K562 (cell line): ENCODE measurements at regions not wholly inside any gene's neighbourhood (a gene's known extent, or its start where the extent isn't known, plus 50 kb on each side); places are given as distances from the start of the nearest gene placed in this dataset.

ENCODE experiments used
- ATAC-seq: fragments of 200-7000 bp; cut with Tn5 transposase; 3 replicates; pipeline ENCODE4 v1.9.1; 2020; ENCODE audit warnings: moderate library complexity
- BruUV-seq: library from RNA; stranded (reverse); fragments of 400-500 nt; replicated peaks from 2 replicates; lab custom pipeline; 2021; lab: Mats Ljungman, UMichigan
- CTCF ChIA-PET: fragments of 300-600 bp; formaldehyde crosslinking; extraction: SDS; loops from one replicate; lab custom pipeline; 2021; ENCODE audit warnings: low intra/inter-chr PET ratio; lab: Yijun Ruan, JAX
- POLR2A ChIA-PET: fragments of 300-600, 350-650 bp; sonication (Branson Sonifier 250); formaldehyde crosslinking; extraction: SDS; loops from one replicate; lab custom pipeline; 2021; ENCODE audit warnings: antibody characterized with exemption, inconsistent platforms; lab: Yijun Ruan, JAX
- DNase-seq, 4 experiments: peaks; one replicate each; pipeline versions ENCODE4 v3.0.0 to v3.0.0-alpha.2; 2011 to 2018; ENCODE audit warnings: low spot score in 3 of 4, mixed read lengths in 3 of 4; ENCODE audit errors: extremely low read depth in 1 of 4
- FAIRE-seq: peaks from 2 replicates; lab custom pipeline; 2011; peaks lifted over from hg19 to GRCh38; lab: Jason Lieb, UNC
- H2AFZ ChIP-seq: 2 replicates; pipeline ENCODE4 v1.6.0; 2011; ENCODE audit warnings: low read depth, low read length, control low read depth, inconsistent platforms
- H3K27ac ChIP-seq: fragments of 200-600 bp; 3 replicates; pipeline ENCODE4 v1.8.0; 2011; ENCODE audit warnings: low read depth, mild to moderate bottlenecking, control low read depth, inconsistent platforms, low read length, moderate library complexity, mixed read lengths; ENCODE audit errors: extremely low read depth
- H3K27me3 ChIP-seq, 2 experiments: fragments of 300-600 bp in 1 of 2; 2 replicates in 1 of 2; 3 replicates in 1 of 2; pipeline versions ENCODE4 v1.6.0 to v1.8.0; 2011; ENCODE audit warnings: inconsistent platforms in 2 of 2, low read length in 2 of 2, mild to moderate bottlenecking in 1 of 2, mixed read lengths in 1 of 2, moderate library complexity in 1 of 2; ENCODE audit not compliant: control insufficient read depth in 2 of 2, insufficient read depth in 2 of 2
- H3K36me3 ChIP-seq: fragments of 300-600 bp; 3 replicates; pipeline ENCODE4 v1.8.0; 2011; ENCODE audit warnings: mild to moderate bottlenecking, low read length, inconsistent platforms; ENCODE audit not compliant: control insufficient read depth, insufficient read depth
- H3K4me1 ChIP-seq, 2 experiments: fragments of 200-600 bp in 1 of 2; replicated peaks in 1 of 2; 2 replicates in 1 of 2; 3 replicates in 1 of 2; pipeline versions ENCODE4 v1.5.1 to v1.8.0; 2011; ENCODE audit warnings: inconsistent platforms in 2 of 2, low read length in 2 of 2, mild to moderate bottlenecking in 1 of 2, mixed read lengths in 1 of 2, moderate library complexity in 1 of 2; ENCODE audit not compliant: control insufficient read depth in 2 of 2, insufficient read depth in 2 of 2
- H3K4me2 ChIP-seq: 2 replicates; pipeline ENCODE4 v1.6.1; 2011; ENCODE audit warnings: low read length, control low read depth, inconsistent platforms, mixed read lengths; ENCODE audit not compliant: insufficient read depth
- H3K4me3 ChIP-seq: fragments of 200-600 bp; sonication (generic), shearing (Covaris generic); 2 replicates; pipeline ENCODE4 v1.5.1; 2016; ENCODE audit warnings: control low read depth, inconsistent platforms
- H3K79me2 ChIP-seq: fragments of 200-600 bp; 3 replicates; pipeline ENCODE4 v1.8.0; 2011; ENCODE audit warnings: low read length, inconsistent platforms; ENCODE audit not compliant: control insufficient read depth, insufficient read depth
- H3K9ac ChIP-seq, 2 experiments: 2 replicates each; pipeline versions ENCODE4 v1.6.0 to v1.6.1; 2011; ENCODE audit warnings: low read depth in 2 of 2, low read length in 2 of 2, control low read depth in 1 of 2, inconsistent platforms in 1 of 2, mild to moderate bottlenecking in 1 of 2, mixed read lengths in 1 of 2; ENCODE audit not compliant: insufficient read depth in 1 of 2
- H3K9me1 ChIP-seq: one replicate; pipeline ENCODE4 v1.6.0; 2011; ENCODE audit warnings: inconsistent platforms, mild to moderate bottlenecking, low read length, moderate library complexity; ENCODE audit not compliant: control insufficient read depth, insufficient read depth
- H3K9me3 ChIP-seq: replicated peaks from 2 replicates; pipeline ENCODE4 v1.5.1; 2011; ENCODE audit warnings: low read depth, low read length, inconsistent platforms; ENCODE audit not compliant: control insufficient read depth, insufficient read depth
- H4K20me1 ChIP-seq: replicated peaks from 2 replicates; pipeline ENCODE4 v1.6.1; 2011; ENCODE audit warnings: low read length, inconsistent platforms, mixed read lengths; ENCODE audit not compliant: control insufficient read depth, insufficient read depth
- HDGF ChIP-seq: fragments of 450-650 bp; IDR thresholded peaks from 2 replicates; pipeline ENCODE4 v1.6.1; 2016
- HNRNPK ChIP-seq: fragments of 200-400 bp; formaldehyde crosslinking; IDR thresholded peaks from one replicate; pipeline ENCODE4 v1.6.1; 2018; ENCODE audit warnings: mild to moderate bottlenecking, low read depth, low read length; ENCODE audit not compliant: poor library complexity, severe bottlenecking
- HNRNPL ChIP-seq: fragments of 200-400 bp; formaldehyde crosslinking; IDR thresholded peaks from 2 replicates; pipeline ENCODE4 v1.6.1; 2017; ENCODE audit warnings: low read depth, mild to moderate bottlenecking, low read length
- NBN ChIP-seq: fragments of 450-650 bp; IDR thresholded peaks from 2 replicates; pipeline ENCODE4 v1.6.1; 2016; ENCODE audit warnings: low read depth, mild to moderate bottlenecking
- RAD51 ChIP-seq: fragments of 450-650 bp; IDR thresholded peaks from 2 replicates; pipeline ENCODE4 v1.7.1; 2016; ENCODE audit warnings: low read depth, mild to moderate bottlenecking, borderline replicate concordance
- SAFB2 ChIP-seq: fragments of 200-400 bp; formaldehyde crosslinking; IDR thresholded peaks from 2 replicates; pipeline ENCODE4 v1.6.1; 2018; ENCODE audit warnings: borderline replicate concordance, low read length, low read depth, moderate library complexity; ENCODE audit not compliant: severe bottlenecking
- SREBF1 ChIP-seq: fragments of 150-350 bp; IDR thresholded peaks from 2 replicates; pipeline ENCODE4 v1.6.1; 2014; ENCODE audit warnings: antibody characterized with exemption, low read depth, low read length, borderline replicate concordance
- STAT5B ChIP-seq: fragments of 250-450 bp; sonication (Bioruptor Pico); IDR thresholded peaks from 2 replicates; pipeline ENCODE4 v1.8.0; 2021; ENCODE audit warnings: mild to moderate bottlenecking, inconsistent platforms
- TCFL5 ChIP-seq: fragments of 250-450 bp; sonication (Bioruptor Pico); conservative IDR thresholded peaks from 2 replicates; pipeline ENCODE4 v1.6.1; 2021; ENCODE audit warnings: mild to moderate bottlenecking, moderate library complexity, matching md5 sums
- ZFP1 ChIP-seq: fragments of 450-650 bp; formaldehyde crosslinking; IDR thresholded peaks from 2 replicates; pipeline ENCODE4 v1.4.0; 2020; ENCODE audit warnings: mild to moderate bottlenecking, mixed read lengths
- ZFP30 ChIP-seq: fragments of 250-450 bp; sonication (Bioruptor Pico); IDR thresholded peaks from 2 replicates; pipeline ENCODE4 v1.8.0; 2022; ENCODE audit warnings: moderate library complexity, mild to moderate bottlenecking, inconsistent platforms, borderline replicate concordance
- ZNF57 ChIP-seq: fragments of 450-650 bp; formaldehyde crosslinking; IDR thresholded peaks from 2 replicates; pipeline ENCODE4 v1.4.0; 2020; ENCODE audit warnings: mild to moderate bottlenecking, moderate library complexity
- WGBS: fragments of 100-300 bp; shearing (Covaris generic); methylation state at CpG from one replicate; pipeline ENCODE4 v1.1.6; 2016; ENCODE audit warnings: low coverage, mixed read lengths; ENCODE audit not compliant: insufficient coverage; ENCODE audit errors: missing lambda C conversion rate; 5-methylcytosine and 5-hydroxymethylcytosine counted together
- in situ Hi-C: fragments of 300-500 bp; cut with MboI; formaldehyde crosslinking; loops from 4 replicates; pipeline ENCODE4 v1.15.0; 2018; ENCODE audit warnings: inconsistent platforms, mixed read lengths
- intact Hi-C: fragments of 100-400 bp; cut with micrococcal nuclease; formaldehyde crosslinking; loops from 2 replicates; pipeline ENCODE4 v1.14.2; 2022
- TF ChIP-seq, protein P1 (sequence below), 2 experiments: fragments of 450-650 bp; IDR thresholded peaks; 2 replicates each; pipeline ENCODE4 v1.6.1; 2018; ENCODE audit warnings: mild to moderate bottlenecking in 2 of 2, low read depth in 1 of 2; ENCODE audit not compliant: partially characterized antibody in 2 of 2

DNA sequence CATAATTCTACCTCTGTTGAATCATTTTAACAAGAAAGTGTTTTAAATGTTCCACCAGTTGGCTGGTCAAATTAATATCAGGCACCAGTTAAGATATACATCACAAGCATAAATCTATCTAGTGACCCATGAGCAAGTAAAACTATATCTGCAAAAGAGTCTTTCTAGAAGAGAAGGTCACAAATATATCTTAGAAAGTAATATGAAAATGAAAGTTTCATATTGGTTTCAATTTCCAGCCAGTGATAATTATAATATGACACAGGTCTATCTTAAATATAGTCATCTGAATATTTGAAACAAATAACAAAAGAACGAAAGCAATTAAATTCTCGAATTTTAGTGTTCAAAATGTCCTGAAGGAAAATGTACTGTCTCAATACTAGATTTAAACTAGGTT is 282.5 kb upstream of the KYNU start:
- intact Hi-C loops, result no loop called here
- FAIRE-seq, result no peak
- Histone ChIP-seq H3K79me2 (no peaks in the 10 kb centered on the region), H3K9me3 (peaks cover 1% of the 10 kb centered on the region; the same call in 1 of the 2 replicates), H4K20me1 (no peaks in the 10 kb centered on the region), H3K27me3 (no peaks in the 10 kb centered on the region), H3K9me1 (no peaks in the 10 kb centered on the region)
- CTCF ChIA-PET, result no interaction called here
- TF ChIP-seq NBN, result no peak
- no peak for TF ChIP-seq SREBF1
- TF ChIP-seq RAD51, result no peak
- TF ChIP-seq STAT5B (CRISPR knock-in tag), result no peak
- TF ChIP-seq, all 486 proteins: peak for 0
- no peak overlapping the region for H2AFZ ChIP-seq
- H3K9ac ChIP-seq, result no peak overlapping the region
- H3K4me1 ChIP-seq, result no peaks in the 10 kb centered on the region
- no peak overlapping the region for H3K27ac ChIP-seq
- ATAC-seq (no peak), DNase-seq (no peak)
- BruUV-seq, result no TSS peak
- in situ Hi-C loops, result no loop called here
- POLR2A ChIA-PET, result no interaction called here
- no peak overlapping the region for H3K4me3 ChIP-seq
- 0% methylated on average over 2 of the region's 2 CpGs for WGBS
- no peaks in the 10 kb centered on the region for H3K36me3 ChIP-seq
- H3K4me2 ChIP-seq, result no peak overlapping the region

DNA sequence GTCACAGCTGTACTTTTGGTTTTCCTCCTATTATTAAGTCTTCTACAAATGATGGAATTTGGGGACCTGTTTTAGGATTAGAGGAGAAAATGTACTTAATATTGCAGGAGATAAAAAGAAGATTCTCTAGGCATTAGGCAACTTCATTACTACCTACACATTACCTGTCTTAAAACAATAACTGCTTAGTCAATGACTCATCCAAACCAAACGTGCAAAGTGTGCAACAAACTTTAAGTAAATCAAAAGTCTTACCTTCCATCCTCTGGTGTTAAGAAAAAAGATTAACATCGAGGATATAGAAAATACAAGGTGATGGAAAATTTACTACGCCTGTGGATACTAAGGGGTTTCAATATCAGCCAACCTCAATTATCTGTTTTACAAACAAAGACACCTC is 285.3 kb upstream of the KYNU start:
- ChIA-PET CTCF (no interaction called here), POLR2A (no interaction called here)
- ATAC-seq (no peak), FAIRE-seq (no peak), DNase-seq (no peak)
- H3K9ac ChIP-seq, result no peak overlapping the region
- H3K27ac ChIP-seq, result no peak overlapping the region
- H3K36me3 ChIP-seq, result no peaks in the 10 kb centered on the region
- no peak overlapping the region for H2AFZ ChIP-seq
- in situ Hi-C loops, result no loop called here
- H3K4me2 ChIP-seq, result no peak overlapping the region
- intact Hi-C loops, result no loop called here
- H3K4me1 ChIP-seq, result no peaks in the 10 kb centered on the region
- no TSS peak for BruUV-seq
- WGBS, result 0% methylated on average over 3 of the region's 3 CpGs
- H3K4me3 ChIP-seq, result no peak overlapping the region
- H3K79me2 ChIP-seq, result no peaks in the 10 kb centered on the region
- H3K27me3 ChIP-seq, result no peaks in the 10 kb centered on the region
- H4K20me1 ChIP-seq, result no peaks in the 10 kb centered on the region
- H3K9me1 ChIP-seq, result no peaks in the 10 kb centered on the region
- H3K9me3 ChIP-seq, result peaks cover 2% of the 10 kb centered on the region; the same call in 1 of the 2 replicates
- TF ChIP-seq ZNF57 (no peak), HDGF (no peak), ZFP30 (CRISPR knock-in tag) (no peak), ZFP1 (CRISPR knock-in tag) (no peak), HNRNPK (no peak), HNRNPL (no peak), SAFB2 (no peak), TCFL5 (CRISPR knock-in tag) (no peak)
- TF ChIP-seq, protein P1, sequence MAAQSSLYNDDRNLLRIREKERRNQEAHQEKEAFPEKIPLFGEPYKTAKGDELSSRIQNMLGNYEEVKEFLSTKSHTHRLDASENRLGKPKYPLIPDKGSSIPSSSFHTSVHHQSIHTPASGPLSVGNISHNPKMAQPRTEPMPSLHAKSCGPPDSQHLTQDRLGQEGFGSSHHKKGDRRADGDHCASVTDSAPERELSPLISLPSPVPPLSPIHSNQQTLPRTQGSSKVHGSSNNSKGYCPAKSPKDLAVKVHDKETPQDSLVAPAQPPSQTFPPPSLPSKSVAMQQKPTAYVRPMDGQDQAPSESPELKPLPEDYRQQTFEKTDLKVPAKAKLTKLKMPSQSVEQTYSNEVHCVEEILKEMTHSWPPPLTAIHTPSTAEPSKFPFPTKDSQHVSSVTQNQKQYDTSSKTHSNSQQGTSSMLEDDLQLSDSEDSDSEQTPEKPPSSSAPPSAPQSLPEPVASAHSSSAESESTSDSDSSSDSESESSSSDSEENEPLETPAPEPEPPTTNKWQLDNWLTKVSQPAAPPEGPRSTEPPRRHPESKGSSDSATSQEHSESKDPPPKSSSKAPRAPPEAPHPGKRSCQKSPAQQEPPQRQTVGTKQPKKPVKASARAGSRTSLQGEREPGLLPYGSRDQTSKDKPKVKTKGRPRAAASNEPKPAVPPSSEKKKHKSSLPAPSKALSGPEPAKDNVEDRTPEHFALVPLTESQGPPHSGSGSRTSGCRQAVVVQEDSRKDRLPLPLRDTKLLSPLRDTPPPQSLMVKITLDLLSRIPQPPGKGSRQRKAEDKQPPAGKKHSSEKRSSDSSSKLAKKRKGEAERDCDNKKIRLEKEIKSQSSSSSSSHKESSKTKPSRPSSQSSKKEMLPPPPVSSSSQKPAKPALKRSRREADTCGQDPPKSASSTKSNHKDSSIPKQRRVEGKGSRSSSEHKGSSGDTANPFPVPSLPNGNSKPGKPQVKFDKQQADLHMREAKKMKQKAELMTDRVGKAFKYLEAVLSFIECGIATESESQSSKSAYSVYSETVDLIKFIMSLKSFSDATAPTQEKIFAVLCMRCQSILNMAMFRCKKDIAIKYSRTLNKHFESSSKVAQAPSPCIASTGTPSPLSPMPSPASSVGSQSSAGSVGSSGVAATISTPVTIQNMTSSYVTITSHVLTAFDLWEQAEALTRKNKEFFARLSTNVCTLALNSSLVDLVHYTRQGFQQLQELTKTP (IDR thresholded peaks at IDR 0.05; ENCODE audit: low read depth in 1 of 2, partially characterized antibody in 2 of 2), result no peak
